GM19463 (cell line): ENCODE measurements at regions not wholly inside any gene's neighbourhood (a gene's known extent, or its start where the extent isn't known, plus 50 kb on each side); places are given as distances from the start of the nearest gene placed in this dataset.
"Not testable (repeated sequence)": the region's sequence is repeated elsewhere in the genome, so short reads cannot be mapped to it uniquely, and the experiment has no call there.

Source experiments
- ATAC-seq: cut with Tn5 transposase; IDR thresholded peaks from one replicate; pipeline ENCODE4 v1.9.1; 2021; ENCODE audit warnings: mild to moderate bottlenecking, moderate library complexity; ENCODE audit not compliant: unreplicated experiment

DNA sequence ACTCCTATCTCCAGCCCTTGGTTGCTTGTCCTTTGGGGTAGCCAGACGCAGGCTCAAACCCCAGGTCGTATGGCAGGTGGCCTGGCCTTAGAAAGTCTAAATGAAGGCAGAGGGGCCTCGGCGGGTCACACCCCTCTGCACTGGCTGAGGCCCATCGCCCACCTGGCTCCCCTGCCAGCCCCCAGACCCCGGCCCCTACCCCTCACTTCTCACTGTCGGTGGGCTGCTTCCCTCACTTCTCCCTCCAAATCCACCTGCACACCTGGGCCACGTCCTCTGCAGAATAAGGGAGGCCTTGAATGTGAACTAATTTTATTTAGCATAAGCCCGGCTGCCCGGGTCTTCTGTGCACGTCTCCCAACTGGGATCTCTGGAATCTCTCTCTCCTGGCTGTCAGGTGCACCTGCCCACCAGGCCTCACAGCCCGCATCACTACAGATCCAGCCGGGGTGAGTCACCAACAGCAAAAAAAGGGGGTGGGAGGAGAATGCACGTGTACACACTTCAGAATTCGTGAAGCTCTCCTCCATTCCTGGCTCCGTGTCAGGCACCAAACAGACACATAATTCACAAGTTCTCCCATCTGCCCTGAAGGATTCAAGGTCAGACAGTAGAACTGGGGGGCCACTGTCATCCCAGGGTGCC lies 107.5 kb upstream of the SIM2 start:
- no peak for ATAC-seq

DNA sequence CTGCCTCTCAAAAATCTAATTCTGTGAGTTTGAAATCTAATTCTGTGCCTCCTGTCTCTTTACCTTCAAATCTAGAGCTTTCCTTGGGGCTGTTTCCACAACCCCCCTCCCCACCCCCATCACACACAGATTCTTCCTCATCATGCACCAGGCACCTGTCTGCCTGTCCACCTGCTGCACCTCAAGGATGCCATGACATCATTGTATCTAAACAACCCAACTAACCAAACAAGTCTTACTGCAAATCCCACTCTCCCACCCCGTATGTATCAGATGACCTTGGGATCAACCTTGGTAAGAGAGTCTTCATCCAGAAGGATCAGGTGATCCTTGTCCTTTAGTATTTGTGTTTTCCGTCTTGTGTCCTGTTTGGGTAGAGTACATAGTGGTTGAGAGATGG lies 102.7 kb upstream of the SIM2 start:
- no peak for ATAC-seq

DNA sequence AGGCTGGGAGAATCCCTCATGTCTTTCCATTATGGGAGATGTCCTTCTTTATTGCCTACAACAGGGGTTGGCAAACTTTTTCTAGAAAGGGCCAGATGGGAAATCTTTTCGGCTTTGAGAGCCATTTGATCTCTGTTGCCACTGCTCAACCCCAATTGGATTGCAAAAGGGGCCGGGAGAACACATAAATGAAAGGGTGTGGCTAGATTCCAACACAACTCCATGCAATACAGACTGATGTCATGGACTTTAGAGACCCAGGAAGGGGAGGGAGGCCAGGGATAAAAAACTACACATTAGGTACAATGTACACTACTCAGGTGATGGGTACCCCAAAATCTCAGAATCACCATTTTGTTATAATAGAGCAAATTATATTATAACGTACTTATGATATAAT lies 97.6 kb upstream of the SIM2 start:
- no peak for ATAC-seq

DNA sequence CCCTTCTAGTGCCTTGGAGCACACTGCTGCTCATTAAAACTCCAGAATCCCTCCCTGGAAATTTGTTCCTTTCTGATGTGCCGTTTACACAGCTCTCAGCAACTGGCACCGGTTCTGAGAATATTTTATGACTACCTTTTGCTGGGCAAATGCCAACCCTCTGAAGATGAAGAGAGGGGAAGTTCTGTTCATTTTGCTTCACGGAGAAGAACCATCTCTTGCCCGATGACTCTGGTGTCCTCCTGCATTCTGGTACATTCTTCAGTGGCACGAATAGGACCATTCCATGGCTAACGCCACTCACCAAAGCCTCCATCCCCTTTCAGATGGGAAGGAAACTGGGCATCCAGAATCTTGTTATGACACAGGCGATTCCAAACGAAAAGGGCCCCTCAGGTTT lies 96.2 kb upstream of the SIM2 start:
- no peak for ATAC-seq

DNA sequence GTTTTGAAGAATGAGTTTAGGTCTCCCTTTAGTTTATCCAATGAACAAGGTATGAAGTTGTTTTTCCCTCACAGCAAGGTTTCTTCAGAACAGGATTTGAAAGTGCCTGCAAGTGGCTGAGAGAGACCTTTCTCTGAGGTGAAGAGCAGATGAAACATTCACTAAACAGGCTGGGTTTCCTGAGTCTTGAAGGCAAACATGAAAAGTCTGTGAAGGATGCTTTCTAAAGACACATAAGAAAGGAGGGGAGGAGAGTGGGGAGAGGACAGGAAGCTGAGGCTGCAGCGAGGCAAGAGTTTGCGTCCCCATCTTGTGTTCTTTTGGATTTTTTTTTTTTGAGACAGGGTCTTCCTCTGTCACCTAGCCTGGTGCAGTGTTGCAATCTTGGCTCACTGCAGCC lies 95.7 kb upstream of the SIM2 start:
- ATAC-seq, result no peak

DNA sequence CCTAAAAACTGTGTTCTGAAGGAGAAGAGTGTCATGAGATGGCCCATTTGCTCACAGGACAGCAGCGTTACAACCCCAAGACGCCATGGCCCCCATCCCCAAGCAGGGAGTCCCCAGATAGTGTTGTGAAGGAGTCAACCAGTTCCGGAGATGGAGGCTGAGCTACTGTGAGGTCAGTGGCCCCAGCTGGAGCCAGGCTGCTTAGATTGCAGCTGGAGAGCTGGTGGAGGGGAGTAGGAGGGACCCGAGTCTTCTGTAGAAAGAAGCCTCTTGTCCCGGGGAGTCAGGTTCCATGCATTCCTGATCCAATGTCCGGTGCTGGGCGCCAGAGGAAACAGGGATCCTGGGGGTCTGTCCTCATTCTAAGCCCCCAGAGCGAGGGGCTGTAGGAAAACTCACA lies 93.5 kb upstream of the SIM2 start:
- no peak for ATAC-seq

DNA sequence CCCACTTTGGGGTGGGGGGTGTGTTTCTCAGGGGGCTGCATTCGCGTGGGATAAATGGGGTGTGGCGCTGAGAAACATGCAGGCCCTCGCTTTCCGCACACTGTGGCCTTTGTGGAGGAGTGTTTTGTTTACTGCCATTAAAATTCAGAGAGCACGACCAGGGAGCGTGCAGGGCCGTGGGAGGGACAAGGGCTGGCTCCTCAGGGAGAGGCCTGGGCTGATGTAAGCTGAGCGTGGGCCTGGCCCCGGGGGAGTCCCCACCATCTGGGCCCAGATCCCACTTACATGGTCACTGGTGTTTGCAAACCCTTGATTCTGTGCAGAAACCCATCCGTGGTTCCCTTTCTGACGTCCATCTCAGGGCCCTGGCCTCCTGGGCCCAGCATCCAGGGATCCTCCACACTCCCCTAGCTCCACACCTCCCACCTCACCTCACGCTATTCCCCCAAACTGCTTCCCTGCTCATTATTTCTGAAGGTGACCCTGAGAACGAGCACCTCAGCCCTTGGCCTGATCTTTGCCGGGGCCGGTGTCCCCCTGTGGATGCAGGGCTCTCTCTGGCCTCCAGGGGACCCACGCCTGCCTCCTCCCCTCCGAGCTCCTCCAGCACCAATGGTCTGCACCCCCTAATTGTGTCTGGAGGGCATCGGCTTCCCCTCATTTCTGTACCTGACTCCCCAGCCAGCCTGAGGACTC lies 92.5 kb upstream of the SIM2 start:
- no peak for ATAC-seq

DNA sequence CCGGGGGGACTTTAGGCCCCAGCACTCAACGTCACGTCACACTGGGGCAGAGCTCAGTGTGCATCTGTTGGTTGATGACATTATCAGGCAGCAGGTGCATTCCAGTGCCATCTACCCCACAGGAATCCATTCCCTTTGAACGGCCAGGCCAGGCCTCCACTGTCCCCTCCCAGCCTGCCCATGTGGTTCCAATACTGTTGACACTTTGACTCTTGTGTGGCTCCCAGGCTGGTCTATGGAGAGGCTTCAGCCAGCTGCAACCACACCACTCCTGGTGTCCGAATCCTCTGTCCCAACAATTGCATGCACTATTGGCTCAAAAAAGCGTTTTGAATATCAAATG lies 92.0 kb upstream of the SIM2 start:
- no peak for ATAC-seq

DNA sequence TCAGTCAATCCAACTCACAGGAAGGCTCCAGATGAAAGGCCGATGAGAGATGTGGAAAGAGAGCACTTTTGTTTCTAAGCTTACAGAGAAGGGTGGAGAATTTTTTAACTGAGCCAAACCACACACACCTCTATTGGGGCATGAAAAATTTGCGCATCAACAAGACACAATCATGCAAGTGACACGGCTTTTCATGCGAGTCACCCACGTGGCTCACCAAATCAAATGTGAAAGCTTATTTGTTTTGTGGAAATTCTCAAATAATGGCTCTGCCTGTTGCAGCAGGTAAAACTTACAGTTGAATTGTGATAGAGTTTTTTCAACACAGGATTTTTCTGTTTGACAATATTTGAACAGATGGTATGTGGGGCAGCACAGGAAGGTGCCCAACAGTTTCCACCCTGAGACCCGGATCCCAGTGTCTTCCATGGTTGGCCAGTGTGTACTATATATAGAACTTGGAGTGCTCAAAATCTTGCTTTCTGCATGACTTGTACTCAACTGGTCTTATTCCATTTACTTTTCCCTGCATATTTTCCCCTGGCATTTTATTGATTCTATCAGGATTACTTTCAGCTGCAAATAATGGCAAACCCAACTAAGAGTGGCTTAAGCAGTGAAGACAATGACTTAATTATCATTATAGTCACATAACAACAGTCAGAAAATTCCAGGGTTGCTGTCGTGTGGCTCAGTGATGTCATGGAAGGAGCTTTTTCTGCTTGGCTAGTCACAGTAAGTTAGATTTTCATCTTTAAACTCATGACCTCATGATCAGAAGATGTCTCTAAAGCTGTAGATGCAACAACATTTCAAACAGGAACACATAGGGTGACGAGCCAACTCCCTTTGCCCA lies 90.6 kb upstream of the SIM2 start:
- ATAC-seq, result no peak

DNA sequence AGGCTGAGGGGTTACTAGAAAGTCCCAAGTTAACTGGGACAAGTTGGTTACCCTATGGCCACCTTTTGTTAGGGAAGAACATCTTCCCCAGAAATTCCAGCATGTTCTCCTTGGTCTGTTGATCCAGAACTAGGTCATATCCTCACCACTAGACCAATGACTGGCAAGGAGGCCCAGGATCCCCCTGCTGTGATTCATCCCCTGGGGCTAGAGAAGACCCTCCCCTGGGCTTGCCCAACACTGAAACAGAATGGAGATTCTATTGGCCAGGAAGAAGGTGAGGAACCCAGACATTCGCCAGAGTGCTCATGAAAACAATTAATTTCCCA lies 90.1 kb upstream of the SIM2 start:
- ATAC-seq, result no peak

DNA sequence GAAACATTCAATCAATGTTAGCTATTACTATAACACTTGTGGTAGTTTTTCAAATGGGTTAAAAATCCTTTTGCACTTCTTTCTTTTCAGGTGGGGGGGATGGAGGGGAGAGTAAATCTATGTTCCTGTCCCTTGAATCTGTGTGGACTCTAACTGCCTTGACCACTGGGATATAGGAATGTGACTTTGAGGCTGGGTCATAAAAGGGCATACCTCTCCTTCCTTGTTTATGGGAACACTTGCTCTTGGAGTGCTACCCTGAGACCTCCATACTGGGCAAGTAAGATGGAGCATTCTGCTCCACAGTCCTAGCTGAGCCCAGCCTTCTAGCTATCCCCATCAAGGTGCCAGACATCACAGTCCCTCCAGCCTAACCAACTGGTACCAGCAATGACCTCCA lies 89.3 kb upstream of the SIM2 start:
- no peak for ATAC-seq

DNA sequence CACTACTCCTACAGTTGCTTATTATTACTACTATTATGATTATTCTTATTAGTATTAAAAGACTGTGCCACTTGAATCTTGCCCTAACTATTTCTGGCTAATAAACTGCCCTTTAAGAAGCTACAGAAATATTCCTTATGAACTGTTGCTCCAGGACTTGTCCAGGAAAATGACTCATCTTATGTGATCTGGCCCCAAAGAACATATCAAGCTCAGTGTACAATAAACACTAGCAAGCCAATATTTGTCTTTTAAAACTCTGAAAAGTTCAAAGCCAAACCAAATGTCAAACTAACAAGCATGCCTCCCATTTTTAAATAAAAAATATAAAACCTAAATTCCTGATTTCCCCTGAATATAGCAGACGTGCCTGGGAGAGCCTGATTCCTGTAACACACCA lies 88.7 kb upstream of the SIM2 start:
- no peak for ATAC-seq

DNA sequence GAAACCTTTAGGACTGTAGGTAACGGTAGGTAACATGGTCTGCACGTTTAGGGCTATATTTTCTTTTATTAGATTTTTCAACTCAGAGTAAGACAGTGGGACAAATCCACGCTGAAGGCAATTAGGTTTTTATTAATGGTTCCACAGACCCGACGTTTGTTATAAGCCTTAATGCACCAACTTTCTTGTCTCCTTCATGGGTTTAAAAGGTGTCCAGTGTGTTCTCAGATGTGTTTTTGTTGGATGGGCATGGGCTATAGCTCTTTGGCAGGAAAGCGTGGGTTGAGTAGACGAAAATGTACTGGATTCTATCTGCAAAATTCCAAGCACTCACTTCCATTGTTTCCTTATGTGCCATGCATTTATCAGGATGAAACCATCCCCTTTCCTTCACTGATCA lies 88.0 kb upstream of the SIM2 start:
- ATAC-seq, result no peak

DNA sequence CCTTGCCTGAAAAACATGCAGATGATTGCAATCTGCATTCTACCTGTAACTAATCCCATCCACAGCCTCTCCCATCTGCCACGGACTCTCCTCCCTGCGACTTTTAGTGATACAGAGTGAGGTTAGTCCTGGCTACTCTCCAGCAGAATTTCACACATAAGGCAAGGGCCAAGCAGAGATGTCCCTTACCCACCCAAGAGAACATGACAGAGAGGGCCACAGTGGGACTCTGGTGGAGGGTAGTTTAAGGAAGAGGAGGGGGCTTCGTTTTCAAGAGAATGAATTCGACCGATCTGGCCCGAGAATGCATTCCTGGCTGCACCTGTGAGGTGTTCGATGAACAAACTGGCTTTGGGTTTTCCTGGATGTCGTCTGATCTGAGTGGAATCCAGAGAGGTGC lies 87.5 kb upstream of the SIM2 start:
- ATAC-seq, result no peak

DNA sequence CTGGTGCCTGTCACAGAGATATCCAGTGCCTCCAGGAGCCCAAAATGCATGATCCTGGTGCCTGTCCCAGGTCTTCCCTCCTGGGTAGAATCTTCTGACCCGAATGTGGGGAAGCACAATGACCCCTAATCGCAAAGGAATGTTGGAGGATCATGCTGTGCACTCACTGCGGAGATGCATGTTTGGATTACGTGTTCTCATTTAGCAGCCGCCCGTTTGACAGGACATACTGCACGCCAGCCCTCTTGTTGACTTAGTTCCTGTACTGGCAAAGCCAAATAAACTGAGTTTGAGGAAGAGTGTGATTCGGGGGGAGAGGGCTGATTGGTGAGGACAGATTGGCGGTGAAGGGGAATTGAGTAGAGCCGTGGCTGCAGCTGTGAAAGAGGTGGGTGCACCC lies 85.9 kb upstream of the SIM2 start:
- no peak for ATAC-seq

DNA sequence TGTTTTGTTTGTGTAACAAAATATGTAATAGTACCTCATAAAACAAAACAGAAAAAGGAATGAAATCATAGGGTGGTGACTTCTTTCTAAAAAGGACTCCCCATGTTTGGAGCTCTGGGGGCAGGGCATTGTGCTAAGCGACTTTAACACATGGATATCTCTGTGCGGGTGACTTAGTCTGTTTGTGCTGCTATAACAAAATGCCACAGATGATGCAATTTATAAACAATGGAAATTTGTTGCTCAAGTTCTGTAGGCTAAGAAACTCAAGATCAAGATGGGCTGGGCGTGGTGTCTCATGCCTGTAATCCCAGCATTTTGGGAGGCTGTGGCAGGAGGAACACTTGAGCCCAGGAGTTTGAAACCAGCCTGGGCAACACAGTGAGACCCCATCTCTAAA lies 85.4 kb upstream of the SIM2 start:
- ATAC-seq, result no peak

DNA sequence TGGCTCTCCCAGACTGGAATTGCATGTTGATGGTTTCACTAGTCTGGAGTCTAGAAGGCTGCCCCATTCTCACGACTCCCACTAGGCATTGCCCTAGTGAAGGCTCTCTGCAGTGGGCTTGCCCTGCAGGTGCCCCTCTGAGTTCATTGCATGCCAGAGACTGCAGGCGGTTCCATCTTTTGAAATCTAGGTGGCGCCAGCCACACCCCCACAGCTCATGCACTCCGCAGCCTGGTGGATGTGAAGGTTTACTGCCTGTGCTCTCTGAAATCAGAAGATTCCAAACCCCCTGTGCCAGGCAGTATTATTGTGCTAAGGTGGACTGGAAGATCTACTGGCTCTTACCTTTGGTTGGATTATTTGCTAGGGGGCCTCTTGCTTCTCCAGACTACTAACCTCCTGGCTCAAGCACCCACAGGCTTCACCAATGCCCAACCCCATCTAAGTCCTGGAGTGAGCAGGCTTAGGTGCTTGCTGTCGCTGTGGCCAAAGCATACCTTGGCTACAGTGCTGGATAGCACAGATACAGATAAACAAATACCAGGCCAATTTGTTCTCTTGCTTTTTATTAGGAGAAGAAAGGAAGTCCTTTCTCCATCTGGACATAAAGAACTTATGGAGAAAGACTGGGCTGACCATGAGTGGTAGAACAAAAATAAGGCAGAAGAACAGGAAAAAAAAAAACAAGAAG lies 83.5 kb upstream of the SIM2 start:
- no peak for ATAC-seq

DNA sequence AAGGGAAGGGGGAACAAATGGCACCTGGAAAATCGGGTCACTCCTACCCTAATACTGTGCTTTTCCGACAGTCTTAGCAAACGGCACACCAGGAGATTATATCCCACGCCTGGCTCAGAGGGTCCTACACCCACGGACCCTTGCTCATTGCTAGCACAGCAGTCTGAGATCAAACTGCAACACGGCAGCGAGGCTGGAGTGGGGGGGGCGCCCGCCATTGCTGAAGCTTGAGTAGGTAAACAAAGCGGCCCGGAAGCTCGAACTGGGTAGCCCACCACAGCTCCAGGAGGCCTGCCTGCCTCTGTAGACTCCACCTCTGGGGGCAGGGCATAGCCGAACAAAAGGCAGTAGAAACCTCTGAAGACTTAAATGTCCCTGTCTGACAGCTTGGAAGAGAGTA lies 82.1 kb upstream of the SIM2 start:
- ATAC-seq, result not testable (repeated sequence)

DNA sequence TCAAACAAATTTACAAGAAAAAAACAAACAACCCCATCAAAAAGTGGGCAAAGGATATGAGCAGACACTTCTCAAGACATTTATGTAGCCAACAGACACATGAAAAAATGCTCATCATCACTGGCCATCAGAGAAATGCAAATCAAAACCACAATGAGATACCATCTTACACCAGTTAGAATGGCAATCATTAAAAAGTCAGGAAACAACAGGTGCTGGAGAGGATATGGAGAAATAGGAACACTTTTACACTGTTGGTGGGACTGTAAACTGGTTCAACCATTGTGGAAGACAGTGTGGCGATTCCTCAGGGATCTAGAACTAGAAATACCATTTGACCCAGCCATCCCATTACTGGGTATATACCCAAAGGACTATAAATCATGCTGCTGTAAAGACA lies 77.1 kb upstream of the SIM2 start:
- not testable (repeated sequence) for ATAC-seq

DNA sequence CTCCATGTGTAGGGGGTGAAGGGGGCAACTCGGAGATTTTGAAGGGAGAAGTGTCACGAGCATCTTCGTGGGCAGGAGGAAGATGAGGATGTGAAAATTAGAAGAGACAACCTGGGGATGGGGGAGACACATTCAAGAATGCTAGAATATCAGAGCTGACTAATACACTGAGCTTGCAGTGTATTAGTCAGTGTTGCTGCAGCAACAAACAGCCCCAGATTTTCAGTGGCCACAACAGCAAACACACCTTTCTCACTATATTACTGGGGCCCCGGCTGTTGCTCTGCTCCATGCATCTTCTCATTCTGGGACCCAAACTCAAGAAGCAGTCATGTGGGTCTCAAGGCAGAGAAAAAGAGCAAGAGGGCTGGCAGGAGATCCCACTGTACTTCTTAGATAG lies 74.8 kb upstream of the SIM2 start:
- ATAC-seq, result no peak

DNA sequence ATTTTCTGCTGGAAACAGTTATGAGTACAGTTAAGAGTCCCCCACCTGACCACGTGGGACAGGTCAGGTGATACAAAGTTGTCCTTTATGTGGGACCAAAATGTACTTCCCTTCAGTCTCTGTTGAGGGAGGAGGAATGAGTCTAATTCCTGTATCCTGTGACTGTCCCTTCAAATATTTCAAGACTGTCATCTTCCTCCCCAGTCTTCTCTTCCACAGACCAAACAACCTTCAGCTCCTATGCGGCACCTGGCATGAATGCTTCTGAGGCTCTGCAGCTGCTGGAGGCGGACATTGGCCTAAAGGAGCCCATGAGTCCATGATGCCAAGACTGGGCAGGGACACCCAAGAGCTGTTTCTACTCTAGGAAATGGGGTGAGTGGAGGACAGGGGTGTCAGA lies 72.1 kb upstream of the SIM2 start:
- no peak for ATAC-seq

DNA sequence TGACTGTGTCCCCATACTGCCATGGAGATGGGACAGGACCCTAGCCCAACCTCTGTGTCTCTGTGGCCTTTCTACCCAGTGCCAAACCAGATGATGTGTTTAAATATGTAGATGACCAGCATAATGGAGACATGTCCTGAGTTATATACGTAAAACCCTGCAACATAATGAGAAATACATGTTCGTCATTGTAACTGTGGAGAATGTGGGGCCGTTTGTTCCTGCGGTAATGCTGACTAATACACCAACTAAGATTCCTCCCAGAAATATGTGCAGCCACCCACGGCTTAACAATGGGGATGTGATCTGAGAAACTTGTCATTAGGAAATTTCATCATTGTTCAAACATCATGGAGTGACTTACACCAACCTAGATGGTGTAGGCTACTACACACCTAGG lies 71.7 kb upstream of the SIM2 start:
- no peak for ATAC-seq
